Umbilical cord (tissue), 1 donor: ENCODE measurements at regions not wholly inside any gene's neighbourhood (a gene's known extent, or its start where the extent isn't known, plus 50 kb on each side); places are given as distances from the start of the nearest gene placed in this dataset.
A peak's percentile ranks its signal among the peaks of the same experiment; 100 is the strongest.

Experiments
- DNase-seq: peaks from one replicate; pipeline ENCODE4 v3.0.0-alpha.2; 2015; ENCODE audit warnings: low spot score

DNA sequence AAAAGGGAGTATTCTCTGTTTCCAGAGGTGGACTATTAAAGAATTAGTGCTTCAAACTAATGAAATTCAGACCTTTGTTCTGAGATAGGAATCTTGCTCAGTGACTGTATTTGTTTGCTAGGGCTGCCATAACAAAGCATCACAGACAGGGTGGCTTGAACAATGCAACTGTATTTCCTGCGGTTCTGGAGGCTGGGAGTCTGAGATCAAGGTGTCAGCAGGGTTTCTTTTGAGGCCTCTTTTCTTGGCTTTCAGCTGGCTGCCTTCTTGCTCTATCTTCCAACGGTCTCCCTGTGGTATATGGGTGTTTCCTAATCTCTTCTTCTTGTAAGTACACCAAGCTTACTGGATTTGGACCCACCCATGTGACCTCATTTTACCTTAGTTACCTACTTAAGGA, 264.6 kb upstream of the PROX1 start:
- no peak for DNase-seq

DNA sequence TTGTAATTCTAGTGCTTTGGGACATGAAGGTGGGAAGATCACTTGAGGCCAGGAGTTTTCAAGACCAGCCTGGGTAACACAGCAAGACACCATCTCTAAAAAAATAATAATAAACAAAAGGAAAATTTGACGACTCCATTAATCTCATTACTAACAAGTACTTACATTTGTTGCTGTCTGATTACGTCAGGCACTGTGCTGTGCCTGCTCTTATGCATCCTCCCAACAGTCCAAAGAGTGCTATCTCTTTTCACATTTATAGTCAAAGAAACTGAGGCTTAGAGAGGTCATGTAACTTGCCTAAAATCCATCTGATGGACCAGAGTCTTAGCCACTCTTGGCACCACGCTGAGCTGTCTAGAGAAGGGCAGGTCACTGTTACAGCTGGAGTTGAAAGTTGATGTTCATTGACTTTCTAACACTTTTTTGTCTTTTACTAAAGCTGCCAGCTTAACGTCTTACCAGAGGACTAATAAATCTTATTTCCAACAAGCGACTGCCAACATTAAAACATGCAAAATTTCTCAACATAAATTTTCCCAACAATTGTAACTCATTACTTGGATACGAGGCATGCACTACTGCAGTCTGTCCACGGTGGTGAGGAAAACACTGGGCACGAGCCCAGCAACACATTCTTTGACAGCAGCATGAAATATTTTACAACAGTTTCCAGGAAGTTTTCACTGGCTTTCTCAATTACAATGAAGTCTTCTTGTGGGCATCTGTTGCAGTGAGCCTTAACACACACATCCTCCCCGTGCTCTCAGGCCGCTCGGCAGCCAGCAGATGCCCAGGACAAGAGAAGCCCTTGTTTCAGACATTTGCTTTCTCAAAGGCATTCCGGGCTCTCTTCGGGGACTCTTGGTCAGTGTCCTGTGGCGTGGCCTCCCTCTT, 262.9 kb upstream of the PROX1 start:
- peak; percentile 84 for DNase-seq

DNA sequence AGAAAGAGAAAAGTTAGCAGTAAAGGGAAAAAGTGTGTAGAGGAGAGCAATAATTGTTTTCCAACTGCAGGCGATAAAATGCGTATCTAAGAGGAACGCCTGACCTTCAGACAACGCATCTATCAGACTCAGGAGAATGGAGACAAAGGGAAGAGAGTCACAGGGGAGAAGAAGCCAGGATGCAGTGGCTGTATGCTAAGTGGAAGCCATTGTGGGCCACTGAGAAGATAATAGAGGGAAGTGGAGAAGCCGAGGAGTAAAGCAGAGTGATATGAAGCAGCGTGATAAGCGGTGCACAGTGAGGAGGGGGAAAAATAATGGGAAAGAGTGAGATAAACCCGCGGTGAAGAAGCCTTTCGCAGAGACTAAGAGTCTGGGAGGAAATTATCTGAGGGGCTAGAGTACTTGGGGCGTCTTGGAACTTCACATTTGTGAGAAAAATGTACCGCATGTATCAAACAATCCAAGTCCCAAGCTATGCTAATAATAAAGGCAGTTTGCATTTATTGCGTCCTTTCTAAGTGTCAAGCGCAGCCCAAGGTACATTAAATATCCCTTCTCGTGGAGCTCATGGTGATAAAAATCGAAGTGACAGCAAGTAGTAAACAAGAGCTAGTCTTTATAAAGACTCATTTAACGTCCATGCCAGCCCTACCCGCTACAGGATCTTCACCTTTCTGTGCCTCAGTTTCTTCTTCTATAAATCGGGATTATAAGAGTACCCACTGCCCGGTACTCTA, 259.8 kb upstream of the PROX1 start:
- no peak for DNase-seq

DNA sequence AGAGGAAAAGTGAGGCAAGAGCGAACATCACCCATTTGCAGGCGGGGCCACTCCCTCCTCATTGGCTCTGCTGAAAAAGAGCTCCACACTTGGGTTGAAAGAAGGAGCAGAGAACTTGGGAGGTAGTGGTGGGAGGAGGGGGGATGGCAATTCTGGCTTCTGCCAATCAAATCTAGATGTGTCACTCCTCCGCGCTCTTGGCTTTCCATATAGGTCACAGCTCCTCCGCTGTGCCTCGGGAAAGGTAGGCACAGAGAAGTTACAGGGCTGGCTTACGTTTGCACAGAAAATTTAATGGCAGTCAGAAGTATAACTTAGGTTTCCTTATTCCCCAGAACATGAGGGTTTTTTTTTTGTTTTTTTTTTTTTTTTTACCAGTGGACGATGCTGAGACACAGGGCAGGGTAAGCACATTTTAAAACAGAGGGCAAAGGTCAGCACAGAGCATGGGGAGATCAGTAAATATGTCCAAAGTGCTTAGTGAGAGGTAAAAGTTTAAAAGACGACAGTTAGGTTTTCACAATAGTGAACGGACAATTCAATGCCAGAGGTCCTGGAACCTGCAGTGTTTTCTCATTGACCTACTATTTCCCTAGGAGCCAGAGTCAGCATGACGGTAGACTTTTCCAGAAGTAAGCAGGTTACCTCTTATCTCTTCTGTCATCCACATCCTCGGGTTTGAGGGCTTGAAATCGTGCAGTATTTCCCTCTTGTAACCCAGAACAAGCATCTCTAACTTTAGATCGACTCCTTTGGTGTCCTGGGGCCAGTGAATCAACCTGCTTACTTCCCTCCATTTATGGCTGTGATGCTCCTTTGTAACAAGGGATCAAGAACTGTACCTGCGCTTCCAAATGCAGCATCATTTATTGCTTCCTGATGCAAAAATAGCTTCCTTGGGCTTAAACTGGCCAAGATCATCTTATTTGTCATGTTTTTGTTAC, 258.9 kb upstream of the PROX1 start:
- no peak for DNase-seq

DNA sequence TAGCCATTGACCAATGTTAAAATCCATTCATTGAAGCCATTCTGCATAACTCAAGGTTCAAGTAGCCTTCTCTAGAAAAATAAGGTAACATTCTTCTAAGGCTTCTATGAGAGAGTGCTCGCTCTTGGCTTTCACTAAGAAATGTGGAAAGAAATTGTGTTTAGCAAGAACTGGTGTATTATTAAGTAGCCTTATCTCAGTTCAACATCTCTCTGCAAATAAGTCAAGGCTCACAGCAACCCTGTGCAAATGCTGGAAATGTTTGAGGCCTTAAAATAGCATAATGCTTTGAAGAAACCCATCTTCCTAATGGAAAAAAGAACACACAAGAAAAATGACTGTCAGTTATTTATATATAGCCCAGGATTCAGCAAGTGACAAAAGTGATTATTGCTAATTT, 254.1 kb upstream of the PROX1 start:
- no peak for DNase-seq

DNA sequence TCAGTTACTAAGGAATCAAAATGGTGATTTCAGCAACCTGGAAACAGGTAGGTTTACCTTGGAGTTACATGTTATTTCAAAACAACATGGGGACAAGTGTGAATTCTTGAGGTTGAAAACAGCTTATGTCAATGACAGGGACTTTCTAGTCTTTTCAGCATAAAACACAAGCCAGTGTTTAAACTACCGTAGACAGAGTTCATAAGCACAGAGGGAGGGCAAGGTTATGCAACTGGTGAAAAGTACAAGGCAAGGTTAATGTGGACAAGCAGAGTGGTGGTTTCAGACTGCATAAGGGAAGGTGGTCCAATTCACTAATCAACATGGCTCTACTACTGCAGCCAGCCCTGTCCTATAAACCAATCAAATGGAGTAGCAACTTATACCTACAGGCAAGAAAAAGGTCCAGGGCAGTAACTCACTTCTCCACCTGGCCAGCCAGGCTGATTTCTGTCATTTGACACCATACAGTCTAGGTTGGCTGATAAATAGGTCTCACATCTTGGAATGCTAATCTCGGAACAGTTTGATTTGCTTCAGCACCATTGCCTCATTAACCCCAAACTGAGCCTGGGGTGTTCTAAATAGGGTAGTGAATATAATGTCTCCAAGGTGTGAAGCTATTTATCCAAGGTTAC, 250.3 kb upstream of the PROX1 start:
- no peak for DNase-seq

DNA sequence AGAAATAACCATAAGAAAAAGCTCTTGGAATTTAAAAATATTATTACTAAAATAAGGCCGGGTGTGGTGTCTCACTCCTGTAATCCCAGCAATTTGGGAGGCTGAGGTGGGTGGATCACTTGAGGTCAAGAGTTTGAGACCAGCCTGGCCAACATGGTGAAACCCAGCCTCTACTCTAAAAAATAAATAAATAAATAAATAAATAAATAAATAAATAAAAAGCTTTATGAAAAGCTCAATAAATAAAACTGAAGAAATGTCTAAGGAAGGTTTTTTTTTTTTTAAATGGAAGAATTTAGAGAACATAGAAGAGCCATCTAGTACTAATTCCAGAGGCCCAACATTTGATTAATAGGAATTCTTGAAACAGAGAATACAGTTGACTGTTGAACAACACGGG, 249.1 kb upstream of the PROX1 start:
- DNase-seq = no peak

DNA sequence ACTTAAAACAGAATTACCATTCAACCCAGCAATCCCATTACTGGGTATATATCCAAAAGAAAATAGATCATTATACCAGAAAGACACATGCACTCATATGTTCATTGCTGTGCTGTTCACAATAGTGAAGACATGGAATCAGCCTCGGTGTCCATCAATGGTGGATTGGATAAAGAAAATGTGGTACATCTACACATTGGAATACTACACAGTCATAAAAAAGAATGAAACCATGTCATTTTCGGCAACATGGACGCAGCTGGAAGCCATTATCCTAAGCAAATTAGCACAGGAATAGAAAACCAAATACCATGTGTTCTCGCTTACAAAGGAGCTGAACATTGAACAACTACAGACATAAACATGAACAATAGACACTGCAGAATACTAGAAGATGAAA, 244.8 kb upstream of the PROX1 start:
- no peak for DNase-seq

DNA sequence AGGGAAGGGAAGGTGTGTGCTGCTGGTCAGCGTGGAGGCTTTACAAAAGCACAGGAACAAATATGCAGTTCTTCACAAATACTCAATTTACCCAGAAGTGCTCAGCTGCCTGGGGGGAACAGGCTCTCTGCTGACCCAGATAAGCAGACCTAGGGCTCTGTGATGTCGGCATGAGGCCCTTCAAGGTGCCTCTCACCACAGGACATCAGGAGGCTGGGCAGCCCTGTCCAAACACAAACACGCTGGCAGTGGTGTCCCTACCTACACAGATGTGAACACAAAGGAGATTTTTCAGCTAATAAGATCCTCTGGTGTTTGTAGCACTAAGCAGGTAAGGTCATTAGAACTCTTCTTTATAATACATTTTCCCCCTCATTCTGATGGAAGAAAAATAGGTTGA, 243.0 kb upstream of the PROX1 start:
- DNase-seq = no peak

DNA sequence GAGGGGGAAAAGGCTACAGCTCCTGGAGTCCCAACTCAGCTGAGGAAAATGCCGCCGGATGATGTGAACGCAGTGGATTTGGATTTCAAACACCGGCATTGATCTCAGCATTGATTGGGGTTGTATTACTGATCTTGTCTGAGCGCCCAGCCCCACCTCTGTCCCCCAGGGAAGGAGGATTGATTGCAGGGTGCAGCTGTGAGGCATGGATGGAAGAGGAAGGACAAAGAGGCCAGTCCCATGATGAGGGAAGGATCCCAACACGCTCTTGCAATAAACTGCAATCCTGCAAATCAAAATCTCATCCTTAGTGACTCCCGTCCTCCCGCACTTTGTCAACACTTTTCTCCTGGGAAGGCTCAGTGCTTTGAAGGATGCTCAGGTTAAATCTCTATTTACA, 242.3 kb upstream of the PROX1 start:
- no peak for DNase-seq

DNA sequence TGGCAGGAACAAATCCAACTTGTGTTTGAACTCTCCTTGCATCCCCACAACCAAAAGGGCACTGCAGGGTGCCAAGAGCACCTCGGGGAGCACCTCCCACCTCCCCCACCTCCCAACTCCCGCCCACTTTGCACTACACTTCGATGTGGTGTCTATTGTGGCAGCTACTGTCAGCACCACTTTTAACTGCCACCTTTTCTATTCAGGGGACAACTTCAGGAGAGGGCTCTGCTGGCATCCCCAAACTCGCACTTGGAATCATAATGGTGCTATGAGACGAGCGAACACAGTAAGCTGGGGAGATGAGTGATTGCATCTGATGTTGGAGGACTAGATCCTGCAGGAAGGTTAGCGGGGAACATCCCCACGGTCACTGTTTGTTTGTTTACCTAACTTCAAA, 238.2 kb upstream of the PROX1 start:
- no peak for DNase-seq

DNA sequence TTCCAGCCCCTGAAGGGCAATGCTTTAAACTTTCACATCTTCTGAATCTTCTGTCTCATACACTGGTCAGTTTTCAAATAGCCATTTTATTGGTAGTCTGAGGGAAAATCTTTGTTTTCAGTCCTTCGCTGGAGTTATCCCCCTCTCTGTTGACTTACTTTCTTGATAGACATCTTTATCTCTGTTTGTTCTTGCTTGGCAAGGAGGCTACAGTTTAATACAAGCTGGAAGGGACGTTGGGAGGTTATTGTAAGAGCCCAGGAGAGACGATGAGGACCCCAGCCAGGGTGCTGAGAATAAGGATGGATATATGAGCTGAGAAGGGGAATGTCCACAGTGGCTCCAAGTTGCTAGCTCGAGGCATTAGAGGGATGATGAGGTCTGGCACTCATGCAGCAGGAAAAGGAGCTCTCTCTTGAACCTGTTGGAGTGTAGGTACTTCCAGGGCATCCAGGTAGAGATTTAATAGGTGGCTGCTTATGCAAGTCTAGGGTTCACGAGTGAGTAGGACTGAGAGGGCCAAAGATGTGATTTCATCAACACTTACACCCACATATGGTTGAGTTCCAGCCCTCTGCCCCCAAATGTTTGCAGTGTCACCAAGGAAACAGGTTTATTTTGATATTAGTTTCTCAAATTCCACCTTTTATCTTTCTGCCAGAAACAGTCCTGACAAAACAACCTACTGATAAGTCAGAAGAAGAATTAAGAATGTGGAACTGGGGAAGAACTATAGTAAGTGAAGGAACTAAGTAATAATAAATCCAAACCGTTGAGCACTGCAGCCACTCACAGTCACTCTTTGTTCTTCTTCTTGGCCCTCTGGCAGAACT, 237.3 kb upstream of the PROX1 start:
- no peak for DNase-seq

DNA sequence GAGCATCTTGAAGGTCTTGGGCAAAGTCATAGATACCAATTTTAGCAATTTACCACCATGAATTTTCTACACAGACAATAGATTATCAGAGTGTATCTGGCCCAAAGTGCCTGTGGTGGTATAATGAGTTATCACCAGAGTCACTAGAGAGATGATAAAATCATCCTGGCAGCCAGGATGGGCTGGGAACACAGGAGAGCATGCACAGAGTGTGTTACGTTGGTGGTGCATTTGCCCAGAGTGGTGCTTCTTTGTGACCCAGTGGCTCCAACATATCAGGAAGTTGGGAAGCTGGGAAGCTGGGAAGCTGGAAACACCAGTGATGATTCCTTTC, 236.7 kb upstream of the PROX1 start:
- no peak for DNase-seq

DNA sequence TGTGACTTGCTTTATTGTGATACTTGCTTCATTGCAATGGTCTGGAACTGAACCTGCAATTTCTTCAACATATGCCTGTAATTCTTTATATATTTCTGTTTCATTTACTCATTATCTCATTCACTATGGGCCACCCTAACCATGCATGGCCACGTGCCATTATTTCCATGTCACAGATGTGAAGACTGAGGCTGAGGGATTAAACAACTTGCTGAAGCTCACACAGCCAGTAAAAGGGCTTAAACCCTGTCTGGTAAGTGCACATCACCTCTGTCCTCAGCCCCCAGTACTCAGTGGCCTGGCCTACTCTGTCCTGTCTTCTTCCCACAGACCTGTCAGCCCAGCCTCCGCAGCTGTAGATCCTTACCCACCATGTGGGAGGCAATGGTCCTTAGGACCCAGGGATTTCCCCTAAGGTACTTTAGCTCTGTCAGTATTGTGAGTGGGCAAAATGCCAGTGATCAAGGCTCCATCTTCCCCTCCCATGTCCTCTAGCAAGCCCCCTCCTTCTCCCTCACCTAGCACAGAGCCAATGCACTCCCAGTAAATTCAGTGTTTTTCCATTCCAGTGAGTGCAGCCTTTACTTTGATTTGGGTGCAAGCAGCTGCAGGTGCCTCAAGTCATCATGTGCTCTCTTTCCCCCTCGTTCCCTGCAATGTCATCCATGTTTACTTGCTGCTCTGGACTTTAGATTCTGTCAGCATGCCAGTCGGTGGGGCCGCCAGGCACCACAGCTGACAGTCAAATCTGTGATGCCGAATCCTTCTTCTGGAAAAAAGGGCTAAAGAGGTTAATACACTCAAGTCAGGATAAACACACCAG, 228.2 kb upstream of the PROX1 start:
- DNase-seq = no peak

DNA sequence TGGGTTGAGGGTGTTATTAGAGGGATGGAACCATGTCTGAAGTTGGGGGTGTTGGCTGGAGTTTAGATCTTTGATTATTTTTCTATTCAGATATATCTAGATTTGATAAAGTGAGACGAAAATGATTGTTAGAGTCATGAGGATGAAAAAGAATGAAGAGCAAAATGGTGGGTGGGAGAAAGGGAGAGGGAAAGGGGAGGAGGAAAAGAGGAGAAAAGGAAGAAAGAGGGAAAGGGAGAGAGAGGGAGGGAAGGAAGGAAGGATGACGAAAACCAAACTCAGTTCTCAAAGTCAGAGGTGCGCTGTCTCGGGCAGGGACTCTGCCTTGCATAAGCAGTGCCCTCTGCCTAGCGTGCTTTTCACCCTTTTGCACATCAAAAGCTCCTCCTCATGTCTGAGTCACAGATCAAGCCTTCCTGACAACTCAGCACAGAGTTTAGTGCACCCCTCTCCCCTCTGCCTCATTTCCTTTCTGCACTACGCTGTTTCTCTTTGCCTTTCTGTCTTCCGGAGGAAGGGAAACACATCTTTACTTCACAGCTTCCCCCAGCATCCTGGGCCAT, 225.8 kb upstream of the PROX1 start:
- DNase-seq = peak; percentile 11

DNA sequence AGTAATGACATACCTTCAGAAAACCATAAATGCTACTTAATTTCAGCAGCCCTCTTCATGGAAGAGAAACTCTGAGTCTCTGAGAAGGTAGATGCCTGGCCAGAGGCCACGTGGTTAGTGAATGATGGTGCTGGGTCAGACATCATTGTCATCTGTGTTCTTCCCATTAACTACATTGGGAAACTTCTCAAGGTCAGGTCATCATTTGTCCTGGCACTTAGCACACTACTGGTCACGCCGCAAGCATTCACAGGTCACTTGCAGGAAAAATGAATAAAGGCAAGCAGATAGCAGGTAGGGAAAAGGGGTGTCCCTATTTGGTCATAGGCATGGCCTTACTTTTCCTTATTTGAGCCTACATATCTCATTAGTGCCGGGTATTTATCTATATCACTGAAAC, 220.1 kb upstream of the PROX1 start:
- no peak for DNase-seq

DNA sequence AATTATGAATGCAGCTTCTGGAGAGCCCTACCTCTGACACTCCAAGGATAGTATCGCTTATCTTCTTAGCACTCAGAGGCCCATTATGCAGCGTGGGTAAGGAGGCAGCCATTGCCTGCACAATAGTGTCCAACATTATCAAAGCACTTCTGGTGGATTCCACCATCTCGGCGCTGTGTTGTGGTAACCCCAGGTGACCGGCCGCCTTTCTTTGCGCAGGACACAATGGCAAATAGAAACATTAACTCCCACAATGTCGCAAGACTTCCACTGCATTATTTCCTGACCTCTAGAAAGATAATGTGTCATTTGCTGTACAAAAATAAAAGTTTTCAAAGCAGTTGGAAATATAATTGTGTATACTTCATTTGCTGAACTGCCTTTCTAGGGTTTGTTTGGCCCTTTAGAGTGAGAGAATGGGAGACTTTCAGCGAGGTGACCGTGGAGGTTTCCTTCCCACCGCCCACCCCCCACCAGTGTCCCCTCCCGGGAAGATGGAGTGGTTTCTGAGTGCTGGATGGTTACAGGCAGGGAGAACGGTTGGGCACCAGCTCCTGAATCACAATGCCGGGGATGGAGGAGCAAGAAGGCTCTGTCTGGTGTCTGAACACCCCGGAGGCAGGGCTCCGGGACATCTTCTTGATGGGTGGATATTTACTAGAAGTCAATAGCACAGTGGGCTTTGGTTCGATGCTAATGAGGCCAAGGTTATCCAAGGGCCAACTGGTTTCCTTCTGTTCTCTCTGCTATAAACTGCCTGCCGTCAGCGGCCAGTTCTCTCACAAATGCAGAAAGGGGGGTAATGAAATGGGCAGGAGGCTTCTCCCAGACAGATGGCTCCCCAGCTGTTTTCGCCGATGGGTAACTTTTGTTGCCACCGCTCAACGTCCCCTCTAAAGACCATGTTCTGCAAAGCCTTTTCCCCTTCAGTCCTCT, 215.4 kb upstream of the PROX1 start:
- no peak for DNase-seq

DNA sequence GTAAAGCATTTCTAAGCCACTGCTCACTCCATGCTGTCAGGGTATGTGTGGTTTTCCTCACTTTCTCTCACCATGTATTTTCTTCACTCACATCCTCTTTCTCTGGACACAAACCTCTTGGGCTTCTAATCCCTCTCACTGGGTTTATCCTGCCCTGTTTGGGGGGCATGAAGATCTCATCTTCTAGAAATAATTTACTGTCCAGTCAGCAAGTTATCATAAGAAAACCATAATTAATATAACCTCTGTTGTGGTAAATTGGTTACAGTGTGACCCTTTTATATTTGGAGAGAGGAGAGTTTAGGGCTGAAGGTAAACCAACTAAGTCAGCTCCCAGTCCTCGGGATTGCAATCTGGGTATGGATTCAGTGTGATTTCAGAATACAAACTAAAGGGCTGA, 213.8 kb upstream of the PROX1 start:
- DNase-seq = no peak
